ENCODE measurements at regions not wholly inside any gene's neighbourhood (a gene's known extent, or its start where the extent isn't known, plus 50 kb on each side); places are given as distances from the start of the nearest gene placed in this dataset.

- TF ChIP-seq ZBTB40 (IDR thresholded peaks at IDR 0.05), result no peak
- TF ChIP-seq ZBTB40 (CRISPR knock-in tag; IDR thresholded peaks at IDR 0.05), result no peak
- no peak for TF ChIP-seq GTF2E2 (tag; IDR thresholded peaks at IDR 0.05)
These were observed 297.5 kb upstream of the DPH6 start (continued) for GRCh38 chr15:35843498-35843897.
